SK-N-SH (cell line): ENCODE measurements at regions not wholly inside any gene's neighbourhood (a gene's known extent, or its start where the extent isn't known, plus 50 kb on each side); places are given as distances from the start of the nearest gene placed in this dataset.

Experiments used
- CTCF ChIA-PET: fragments of 300-600, 350-600 bp; formaldehyde crosslinking; extraction: SDS; loops from one replicate; lab custom pipeline; 2021; lab: Yijun Ruan, JAX
- POLR2A ChIA-PET: fragments of 350-600 bp; sonication (Branson Sonifier 250); formaldehyde crosslinking; extraction: SDS; loops from one replicate; lab custom pipeline; 2020; ENCODE audit warnings: antibody characterized with exemption, inconsistent platforms; lab: Yijun Ruan, JAX
- DNase-seq: peaks from one replicate; pipeline ENCODE4 v3.0.0; 2012
- H2AFZ ChIP-seq: fragments of 200-600 bp; sonication (generic); 2 replicates; pipeline ENCODE4 v1.8.1; 2016; ENCODE audit warnings: antibody characterized with exemption, mild to moderate bottlenecking, low read depth
- H3F3A ChIP-seq: fragments of 200-600 bp; sonication (generic); replicated peaks from 2 replicates; pipeline ENCODE3; 2016; ENCODE audit warnings: antibody characterized with exemption, mild to moderate bottlenecking; ENCODE audit not compliant: insufficient read depth
- H3K27ac ChIP-seq, 2 experiments: fragments of 200-500 bp in 1 of 2; fragments of 200-600 bp in 1 of 2; sonication (Bioruptor generic) in 1 of 2; sonication (generic), shearing (Covaris generic) in 1 of 2; 2 replicates each; pipeline versions ENCODE4 v1.5.1 to v1.6.1; 2014 to 2016; ENCODE audit warnings: low read depth in 2 of 2, inconsistent platforms in 1 of 2, low read length in 1 of 2, mild to moderate bottlenecking in 1 of 2, mixed read lengths in 1 of 2
- H3K27me3 ChIP-seq: fragments of 200-600 bp; sonication (generic), shearing (Covaris generic); 2 replicates; pipeline ENCODE4 v1.6.1; 2016; ENCODE audit warnings: mixed run types; ENCODE audit not compliant: insufficient read depth
- H3K36me3 ChIP-seq, 2 experiments: fragments of 200-500 bp in 1 of 2; fragments of 200-600 bp in 1 of 2; sonication (Bioruptor generic) in 1 of 2; sonication (generic) in 1 of 2; replicated peaks in 1 of 2; 2 replicates each; pipeline versions ENCODE3 to v1.5.1; 2014 to 2016; ENCODE audit warnings: low read length in 1 of 2, mild to moderate bottlenecking in 1 of 2; ENCODE audit not compliant: insufficient read depth in 2 of 2, control insufficient read depth in 1 of 2
- H3K4me1 ChIP-seq, 2 experiments: fragments of 200-500 bp in 1 of 2; fragments of 200-600 bp in 1 of 2; sonication (Bioruptor generic) in 1 of 2; sonication (generic), shearing (Covaris generic) in 1 of 2; 2 replicates each; pipeline versions ENCODE4 v1.5.1 to v1.6.1; 2014 to 2016; ENCODE audit warnings: low read depth in 1 of 2, low read length in 1 of 2, mixed run types in 1 of 2; ENCODE audit not compliant: insufficient read depth in 2 of 2, control insufficient read depth in 1 of 2
- H3K4me2 ChIP-seq: fragments of 200-600 bp; sonication (generic), shearing (Covaris generic); 2 replicates; pipeline ENCODE4 v1.6.1; 2017; ENCODE audit warnings: mixed run types
- H3K4me3 ChIP-seq, 2 experiments: fragments of 200-500 bp in 1 of 2; fragments of 200-600 bp in 1 of 2; sonication (Bioruptor generic) in 1 of 2; sonication (generic), shearing (Covaris generic) in 1 of 2; 2 replicates each; pipeline versions ENCODE4 v1.5.1 to v1.8.1; 2014 to 2016; ENCODE audit warnings: low read depth in 2 of 2, inconsistent platforms in 1 of 2, low read length in 1 of 2, mild to moderate bottlenecking in 1 of 2, mixed read lengths in 1 of 2, moderate library complexity in 1 of 2
- H3K79me2 ChIP-seq: fragments of 200-600 bp; sonication (generic); 2 replicates; pipeline ENCODE4 v1.8.1; 2017; ENCODE audit warnings: mild to moderate bottlenecking; ENCODE audit not compliant: insufficient read depth
- H3K9ac ChIP-seq: fragments of 200-600 bp; sonication (generic); 2 replicates; pipeline ENCODE4 v1.6.1; 2017; ENCODE audit warnings: mixed run types
- H3K9me2 ChIP-seq: fragments of 200-600 bp; sonication (generic); 2 replicates; pipeline ENCODE4 v1.6.1; 2017; ENCODE audit warnings: mixed run types
- H3K9me3 ChIP-seq: fragments of 200-600 bp; sonication (generic); 2 replicates; pipeline ENCODE4 v1.6.1; 2017; ENCODE audit warnings: mixed run types, mild to moderate bottlenecking, moderate library complexity
- H4K20me1 ChIP-seq: fragments of 200-600 bp; sonication (generic); 2 replicates; pipeline ENCODE4 v1.6.1; 2017; ENCODE audit warnings: mild to moderate bottlenecking, mixed run types; ENCODE audit not compliant: insufficient read depth
- ELF1 ChIP-seq: IDR thresholded peaks from 2 replicates; pipeline ENCODE4 v1.4.0; 2012
- EP300 ChIP-seq, 2 experiments: IDR thresholded peaks; 2 replicates each; pipeline versions ENCODE4 v1.4.0 to v1.6.1; 2012; ENCODE audit warnings: borderline replicate concordance in 1 of 2, low read depth in 1 of 2, low read length in 1 of 2
- FOSL2 ChIP-seq: IDR thresholded peaks from 2 replicates; pipeline ENCODE4 v1.4.0; 2012; ENCODE audit warnings: low read depth, mild to moderate bottlenecking, moderate library complexity, borderline replicate concordance
- FOXJ3 ChIP-seq: sonication (generic); formaldehyde crosslinking; IDR thresholded peaks from 2 replicates; pipeline ENCODE4 v1.5.1; 2020; ENCODE audit warnings: mild to moderate bottlenecking, missing genetic modification reagents
- FOXM1 ChIP-seq: IDR thresholded peaks from 2 replicates; pipeline ENCODE4 v1.4.0; 2012; ENCODE audit warnings: low read depth, mild to moderate bottlenecking
- GABPA ChIP-seq: IDR thresholded peaks from 2 replicates; pipeline ENCODE4 v1.4.0; 2012; ENCODE audit warnings: low read depth, mild to moderate bottlenecking
- GATA2 ChIP-seq: sonication (generic); formaldehyde crosslinking; IDR thresholded peaks from 2 replicates; pipeline ENCODE4 v1.5.0; 2020; ENCODE audit warnings: mild to moderate bottlenecking, missing genetic modification reagents
- MAX ChIP-seq: IDR thresholded peaks from 2 replicates; pipeline ENCODE4 v1.4.0; 2012; ENCODE audit warnings: low read depth
- RAD21 ChIP-seq: IDR thresholded peaks from 2 replicates; pipeline ENCODE4 v1.6.1; 2012; ENCODE audit warnings: mild to moderate bottlenecking, low read length
- RCOR1 ChIP-seq: fragments of 150-350 bp; IDR thresholded peaks from 2 replicates; pipeline ENCODE4 v1.6.1; 2017; ENCODE audit warnings: antibody characterized with exemption, low read length
- RFX5 ChIP-seq: IDR thresholded peaks from 2 replicates; pipeline ENCODE4 v1.6.1; 2012; ENCODE audit warnings: mild to moderate bottlenecking, improper control_type of control experiment, low read length
- RXRA ChIP-seq: IDR thresholded peaks from 2 replicates; pipeline ENCODE4 v1.4.0; 2012; ENCODE audit warnings: low read depth, mild to moderate bottlenecking, borderline replicate concordance
- SIN3A ChIP-seq: IDR thresholded peaks from 2 replicates; pipeline ENCODE4 v1.6.1; 2012; ENCODE audit warnings: low read depth, mild to moderate bottlenecking, low read length, moderate library complexity, borderline replicate concordance
- TCF12 ChIP-seq: IDR thresholded peaks from 2 replicates; pipeline ENCODE4 v1.4.0; 2012
- TEAD4 ChIP-seq: IDR thresholded peaks from 2 replicates; pipeline ENCODE4 v1.4.0; 2012; ENCODE audit warnings: mild to moderate bottlenecking, borderline replicate concordance; ENCODE audit not compliant: insufficient read depth
- WGBS: methylation state at CpG from one replicate; pipeline ENCODE4 v1.1.6; 2017; ENCODE audit warnings: low lambda C conversion rate; 5-methylcytosine and 5-hydroxymethylcytosine counted together
- TF ChIP-seq, protein P1 (sequence below): fragments of 150-350 bp; IDR thresholded peaks from 2 replicates; pipeline ENCODE4 v1.6.1; 2016; ENCODE audit warnings: mild to moderate bottlenecking, low read depth, low read length
- TF ChIP-seq, protein P2 (sequence below): IDR thresholded peaks from 2 replicates; pipeline ENCODE4 v1.4.0; 2012; ENCODE audit warnings: low read depth, borderline replicate concordance
- TF ChIP-seq, protein P3 (sequence below): fragments of 200-600 bp; sonication (generic); IDR thresholded peaks from 2 replicates; pipeline ENCODE4 v1.6.1; 2017; ENCODE audit warnings: antibody characterized with exemption, mild to moderate bottlenecking, moderate library complexity

DNA sequence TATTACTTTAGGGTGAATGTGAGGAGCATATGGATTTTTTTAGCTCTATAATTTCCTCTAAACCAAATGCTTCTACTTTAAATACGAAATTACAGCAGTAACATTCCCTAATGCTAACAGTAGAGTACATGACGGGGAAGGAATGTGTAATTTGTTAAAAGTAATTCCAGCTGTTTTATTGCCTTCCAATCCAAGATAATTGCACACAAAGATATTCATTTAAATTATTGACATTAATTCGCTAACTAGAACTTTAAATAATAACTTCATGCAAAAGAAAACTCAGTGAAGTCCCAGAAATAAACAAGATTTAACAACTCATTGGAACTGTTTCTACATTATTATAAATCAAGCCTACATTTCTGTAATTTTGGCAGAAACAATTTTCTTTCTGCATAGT lies 261.4 kb upstream of the CFAP20DC start:
- 44% methylated on average over 3 of the region's 3 CpGs for WGBS
- Histone ChIP-seq H3K79me2 (no peaks in the 10 kb centered on the region), H3K9me2 (no peaks in the 10 kb centered on the region), H3K9ac (no peak overlapping the region), H3F3A (no peaks in the 10 kb centered on the region), H3K27me3 (no peaks in the 10 kb centered on the region), H3K4me1 (no peaks in the 10 kb centered on the region), H3K4me2 (no peak overlapping the region), H3K36me3 (no peaks in the 10 kb centered on the region), H3K9me3 (no peaks in the 10 kb centered on the region), H2AFZ (no peak overlapping the region), H4K20me1 (no peaks in the 10 kb centered on the region), H3K4me3 (no peak overlapping the region), H3K27ac (no peak overlapping the region)
- TF ChIP-seq RFX5 (no peak), RXRA (no peak), RAD21 (no peak), SIN3A (no peak), MAX (no peak), GABPA (no peak), FOXM1 (no peak), TCF12 (no peak), GATA2 (no peak), EP300 (IDR thresholded peaks at IDR 0.05; ENCODE audit: borderline replicate concordance in 1 of 2, low read depth in 1 of 2, low read length in 1 of 2) (no peak), RCOR1 (no peak)
- TF ChIP-seq, protein P1, sequence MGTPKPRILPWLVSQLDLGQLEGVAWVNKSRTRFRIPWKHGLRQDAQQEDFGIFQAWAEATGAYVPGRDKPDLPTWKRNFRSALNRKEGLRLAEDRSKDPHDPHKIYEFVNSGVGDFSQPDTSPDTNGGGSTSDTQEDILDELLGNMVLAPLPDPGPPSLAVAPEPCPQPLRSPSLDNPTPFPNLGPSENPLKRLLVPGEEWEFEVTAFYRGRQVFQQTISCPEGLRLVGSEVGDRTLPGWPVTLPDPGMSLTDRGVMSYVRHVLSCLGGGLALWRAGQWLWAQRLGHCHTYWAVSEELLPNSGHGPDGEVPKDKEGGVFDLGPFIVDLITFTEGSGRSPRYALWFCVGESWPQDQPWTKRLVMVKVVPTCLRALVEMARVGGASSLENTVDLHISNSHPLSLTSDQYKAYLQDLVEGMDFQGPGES = no peak
- TF ChIP-seq, protein P2, sequence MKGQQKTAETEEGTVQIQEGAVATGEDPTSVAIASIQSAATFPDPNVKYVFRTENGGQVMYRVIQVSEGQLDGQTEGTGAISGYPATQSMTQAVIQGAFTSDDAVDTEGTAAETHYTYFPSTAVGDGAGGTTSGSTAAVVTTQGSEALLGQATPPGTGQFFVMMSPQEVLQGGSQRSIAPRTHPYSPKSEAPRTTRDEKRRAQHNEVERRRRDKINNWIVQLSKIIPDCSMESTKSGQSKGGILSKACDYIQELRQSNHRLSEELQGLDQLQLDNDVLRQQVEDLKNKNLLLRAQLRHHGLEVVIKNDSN = no peak
- TF ChIP-seq, protein P3, sequence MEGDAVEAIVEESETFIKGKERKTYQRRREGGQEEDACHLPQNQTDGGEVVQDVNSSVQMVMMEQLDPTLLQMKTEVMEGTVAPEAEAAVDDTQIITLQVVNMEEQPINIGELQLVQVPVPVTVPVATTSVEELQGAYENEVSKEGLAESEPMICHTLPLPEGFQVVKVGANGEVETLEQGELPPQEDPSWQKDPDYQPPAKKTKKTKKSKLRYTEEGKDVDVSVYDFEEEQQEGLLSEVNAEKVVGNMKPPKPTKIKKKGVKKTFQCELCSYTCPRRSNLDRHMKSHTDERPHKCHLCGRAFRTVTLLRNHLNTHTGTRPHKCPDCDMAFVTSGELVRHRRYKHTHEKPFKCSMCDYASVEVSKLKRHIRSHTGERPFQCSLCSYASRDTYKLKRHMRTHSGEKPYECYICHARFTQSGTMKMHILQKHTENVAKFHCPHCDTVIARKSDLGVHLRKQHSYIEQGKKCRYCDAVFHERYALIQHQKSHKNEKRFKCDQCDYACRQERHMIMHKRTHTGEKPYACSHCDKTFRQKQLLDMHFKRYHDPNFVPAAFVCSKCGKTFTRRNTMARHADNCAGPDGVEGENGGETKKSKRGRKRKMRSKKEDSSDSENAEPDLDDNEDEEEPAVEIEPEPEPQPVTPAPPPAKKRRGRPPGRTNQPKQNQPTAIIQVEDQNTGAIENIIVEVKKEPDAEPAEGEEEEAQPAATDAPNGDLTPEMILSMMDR = no peak
- CTCF ChIA-PET = interaction anchor here (1.5 kb wide), 1 partner anchor 12 kb away, joined by 3 read pairs; no protein-coding TSS in a partner anchor
- POLR2A ChIA-PET = no interaction called here
- DNase-seq = no peak

DNA sequence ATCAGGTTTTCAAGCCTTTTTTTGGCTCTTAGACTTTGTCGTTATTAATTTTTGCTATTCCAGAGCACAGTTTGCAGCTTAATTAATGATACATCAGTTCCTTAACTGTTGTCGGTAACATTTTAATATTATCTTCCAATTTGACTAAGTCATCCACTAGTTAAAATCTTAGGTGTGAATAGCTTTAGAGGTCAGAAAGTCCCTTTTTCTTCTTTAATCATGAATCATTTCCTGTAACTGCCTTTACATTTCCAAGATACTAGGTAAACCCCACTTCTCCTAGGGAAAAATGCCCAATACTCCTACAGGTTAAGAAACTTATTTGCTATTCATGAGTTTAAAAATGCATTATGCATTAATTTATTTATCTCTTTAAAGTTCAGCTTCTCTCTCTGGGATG lies 260.9 kb upstream of the CFAP20DC start:
- no peak overlapping the region for H3K4me2 ChIP-seq
- H3K9me2 ChIP-seq = no peaks in the 10 kb centered on the region
- no peak overlapping the region for H3K27ac ChIP-seq
- H3K36me3 ChIP-seq = no peaks in the 10 kb centered on the region
- no peaks in the 10 kb centered on the region for H4K20me1 ChIP-seq
- H3K9me3 ChIP-seq = no peaks in the 10 kb centered on the region
- H3K79me2 ChIP-seq = no peaks in the 10 kb centered on the region
- H3K4me3 ChIP-seq = no peak overlapping the region
- H3K9ac ChIP-seq = no peak overlapping the region
- ChIA-PET CTCF (interaction anchor here (1.5 kb wide), 1 partner anchor 12 kb away, joined by 3 read pairs; no protein-coding TSS in a partner anchor), POLR2A (no interaction called here)
- H2AFZ ChIP-seq = no peak overlapping the region
- H3K4me1 ChIP-seq = no peaks in the 10 kb centered on the region
- no peak for DNase-seq
- no peaks in the 10 kb centered on the region for H3K27me3 ChIP-seq
- WGBS = 84% methylated on average over 2 of the region's 2 CpGs
- no peaks in the 10 kb centered on the region for H3F3A ChIP-seq
- TF ChIP-seq EP300 (IDR thresholded peaks at IDR 0.05; ENCODE audit: borderline replicate concordance in 1 of 2, low read depth in 1 of 2, low read length in 1 of 2) = no peak
- no peak for TF ChIP-seq FOXJ3 (CRISPR knock-in tag)
- no peak for TF ChIP-seq FOSL2
- TF ChIP-seq RXRA = no peak
- no peak for TF ChIP-seq ELF1
- TF ChIP-seq, protein P1 = no peak
- no peak for TF ChIP-seq RAD21
- no peak for TF ChIP-seq TEAD4
- TF ChIP-seq, all 33 proteins: peak for 0
